HepG2 (cell line): ENCODE measurements at regions not wholly inside any gene's neighbourhood (a gene's known extent, or its start where the extent isn't known, plus 50 kb on each side); places are given as distances from the start of the nearest gene placed in this dataset.

Experiments used
- ATAC-seq: fragments of 200-7000 bp; cut with Tn5 transposase; 3 replicates; pipeline ENCODE4 v1.9.1; 2020; ENCODE audit warnings: mild to moderate bottlenecking, moderate library complexity
- BruUV-seq: library from RNA; stranded (reverse); fragments of 400-500 nt; replicated peaks from 2 replicates; lab custom pipeline; 2021; lab: Mats Ljungman, UMichigan
- CTCF ChIA-PET: fragments of 300-600 bp; formaldehyde crosslinking; extraction: SDS; loops from one replicate; lab custom pipeline; 2021; ENCODE audit warnings: low total read pairs, inconsistent platforms, low intra/inter-chr PET ratio; lab: Yijun Ruan, JAX
- POLR2A ChIA-PET: fragments of 350-600 bp; sonication (Branson Sonifier 250); formaldehyde crosslinking; loops from one replicate; lab custom pipeline; 2020; ENCODE audit warnings: antibody characterized with exemption, inconsistent platforms; lab: Yijun Ruan, JAX
- DNase-seq: peaks from one replicate; pipeline ENCODE4 v3.0.0-alpha.2; 2015; ENCODE audit warnings: low spot score
- FAIRE-seq: peaks from 3 replicates; lab custom pipeline; 2011; peaks lifted over from hg19 to GRCh38; lab: Jason Lieb, UNC
- H2AFZ ChIP-seq: one replicate; pipeline ENCODE4 v1.6.1; 2011; ENCODE audit warnings: low read length, inconsistent platforms
- H3K27ac ChIP-seq: fragments of 300-600 bp; 3 replicates; pipeline ENCODE4 v1.8.0; 2011; ENCODE audit warnings: mixed run types, mild to moderate bottlenecking, mixed read lengths, low read length, inconsistent platforms; ENCODE audit not compliant: insufficient read depth; ENCODE audit errors: extremely low read length
- H3K27me3 ChIP-seq, 2 experiments: fragments of 200-600 bp in 1 of 2; 2 replicates in 1 of 2; 3 replicates in 1 of 2; pipeline versions ENCODE4 v1.6.0 to v1.8.0; 2011; ENCODE audit warnings: low read length in 2 of 2, mild to moderate bottlenecking in 2 of 2, moderate library complexity in 2 of 2, inconsistent platforms in 1 of 2; ENCODE audit not compliant: insufficient read depth in 2 of 2, control insufficient read depth in 1 of 2
- H3K36me3 ChIP-seq, 2 experiments: fragments of 200-600 bp in 1 of 2; replicated peaks in 1 of 2; 2 replicates in 1 of 2; 3 replicates in 1 of 2; pipeline versions ENCODE4 v1.5.1 to v1.8.0; 2011; ENCODE audit warnings: low read length in 2 of 2, inconsistent platforms in 1 of 2; ENCODE audit not compliant: insufficient read depth in 2 of 2, control insufficient read depth in 1 of 2
- H3K4me1 ChIP-seq: 2 replicates; pipeline ENCODE4 v1.5.1; 2012; ENCODE audit warnings: low read length, inconsistent platforms; ENCODE audit not compliant: insufficient read depth
- H3K4me2 ChIP-seq: 2 replicates; pipeline ENCODE4 v1.6.0; 2011; ENCODE audit warnings: low read depth, low read length, inconsistent platforms
- H3K4me3 ChIP-seq, 3 experiments: fragments of 200-600 bp in 1 of 3; sonication (generic), shearing (Covaris generic) in 1 of 3; replicated peaks in 1 of 3; 2 replicates each; pipeline ENCODE4 v1.5.1; 2011 to 2016; ENCODE audit warnings: low read length in 3 of 3, inconsistent platforms in 2 of 3, low read depth in 2 of 3, mild to moderate bottlenecking in 2 of 3, control low read depth in 1 of 3, mixed read lengths in 1 of 3; ENCODE audit not compliant: insufficient read depth in 1 of 3
- H3K79me2 ChIP-seq: one replicate; pipeline ENCODE4 v1.6.1; 2011; ENCODE audit warnings: low read length, inconsistent platforms; ENCODE audit not compliant: insufficient read depth
- H3K9ac ChIP-seq: 2 replicates; pipeline ENCODE4 v1.6.0; 2011; ENCODE audit warnings: mild to moderate bottlenecking, low read depth, low read length, inconsistent platforms; ENCODE audit not compliant: insufficient read depth
- H3K9me3 ChIP-seq: 2 replicates; pipeline ENCODE4 v1.5.1; 2012; ENCODE audit warnings: mild to moderate bottlenecking, low read length
- H4K20me1 ChIP-seq: 2 replicates; pipeline ENCODE4 v1.6.0; 2011; ENCODE audit warnings: inconsistent platforms, mild to moderate bottlenecking, low read length, moderate library complexity; ENCODE audit not compliant: insufficient read depth
- CBX1 ChIP-seq: IDR thresholded peaks from one replicate; pipeline ENCODE4 v1.6.1; 2016; ENCODE audit warnings: antibody characterized with exemption, low read depth
- CENPBD1 ChIP-seq: sonication (generic); formaldehyde crosslinking; IDR thresholded peaks from 2 replicates; pipeline ENCODE4 v1.8.0; 2022; ENCODE audit warnings: missing genetic modification reagents, low read depth, mild to moderate bottlenecking, borderline replicate concordance
- HMG20B ChIP-seq: conservative IDR thresholded peaks from 2 replicates; pipeline ENCODE4 v1.6.1; 2016; ENCODE audit warnings: missing genetic modification reagents, missing compliant biosample characterization
- RELA ChIP-seq: sonication (generic); formaldehyde crosslinking; IDR thresholded peaks from 2 replicates; pipeline ENCODE4 v1.4.0; 2020; ENCODE audit warnings: missing genetic modification reagents
- SP4 ChIP-seq: sonication (generic); formaldehyde crosslinking; IDR thresholded peaks from 2 replicates; pipeline ENCODE4 v1.8.1; 2023; ENCODE audit warnings: mild to moderate bottlenecking, missing genetic modification reagents
- WIZ ChIP-seq: sonication (generic); formaldehyde crosslinking; IDR thresholded peaks from 2 replicates; pipeline ENCODE4 v1.5.1; 2020; ENCODE audit warnings: mild to moderate bottlenecking, missing genetic modification reagents
- ZFP90 ChIP-seq: sonication (generic); formaldehyde crosslinking; IDR thresholded peaks from 2 replicates; pipeline ENCODE4 v1.8.0; 2022; ENCODE audit warnings: missing genetic modification reagents, mild to moderate bottlenecking, inconsistent platforms, borderline replicate concordance
- ZNF577 ChIP-seq: sonication (generic); formaldehyde crosslinking; IDR thresholded peaks from 2 replicates; pipeline ENCODE4 v1.4.0; 2020; ENCODE audit warnings: mild to moderate bottlenecking, low read depth, missing genetic modification reagents, borderline replicate concordance
- ZNF724P ChIP-seq: sonication (generic); formaldehyde crosslinking; IDR thresholded peaks from 2 replicates; pipeline ENCODE4 v1.8.0; 2022; ENCODE audit warnings: missing genetic modification reagents, borderline replicate concordance
- WGBS: methylation state at CpG from one replicate; pipeline ENCODE4 v1.1.6; 2017; ENCODE audit warnings: low lambda C conversion rate; 5-methylcytosine and 5-hydroxymethylcytosine counted together
- in situ Hi-C: cut with HindIII; loops from 2 replicates; pipeline ENCODE4 v1.10.0; 2017; ENCODE audit warnings: low pct_unique_long_range_greater_than_20kb; ENCODE audit not compliant: extremely low pct_ligation_motif_present
- intact Hi-C: fragments of 100-400 bp; cut with micrococcal nuclease; formaldehyde crosslinking; loops from one replicate; pipeline ENCODE4 v1.10.0; 2022; ENCODE audit not compliant: unreplicated experiment
- TF ChIP-seq, protein P1 (sequence below): sonication (generic); formaldehyde crosslinking; IDR thresholded peaks from one replicate; pipeline ENCODE4 v1.5.1; 2020; ENCODE audit warnings: mild to moderate bottlenecking, missing genetic modification reagents; ENCODE audit errors: not compliant biosample characterization
- TF ChIP-seq, protein P2 (sequence below): sonication (generic); formaldehyde crosslinking; IDR thresholded peaks from 2 replicates; pipeline ENCODE4 v1.5.0; 2020; ENCODE audit warnings: mild to moderate bottlenecking, missing genetic modification reagents

DNA sequence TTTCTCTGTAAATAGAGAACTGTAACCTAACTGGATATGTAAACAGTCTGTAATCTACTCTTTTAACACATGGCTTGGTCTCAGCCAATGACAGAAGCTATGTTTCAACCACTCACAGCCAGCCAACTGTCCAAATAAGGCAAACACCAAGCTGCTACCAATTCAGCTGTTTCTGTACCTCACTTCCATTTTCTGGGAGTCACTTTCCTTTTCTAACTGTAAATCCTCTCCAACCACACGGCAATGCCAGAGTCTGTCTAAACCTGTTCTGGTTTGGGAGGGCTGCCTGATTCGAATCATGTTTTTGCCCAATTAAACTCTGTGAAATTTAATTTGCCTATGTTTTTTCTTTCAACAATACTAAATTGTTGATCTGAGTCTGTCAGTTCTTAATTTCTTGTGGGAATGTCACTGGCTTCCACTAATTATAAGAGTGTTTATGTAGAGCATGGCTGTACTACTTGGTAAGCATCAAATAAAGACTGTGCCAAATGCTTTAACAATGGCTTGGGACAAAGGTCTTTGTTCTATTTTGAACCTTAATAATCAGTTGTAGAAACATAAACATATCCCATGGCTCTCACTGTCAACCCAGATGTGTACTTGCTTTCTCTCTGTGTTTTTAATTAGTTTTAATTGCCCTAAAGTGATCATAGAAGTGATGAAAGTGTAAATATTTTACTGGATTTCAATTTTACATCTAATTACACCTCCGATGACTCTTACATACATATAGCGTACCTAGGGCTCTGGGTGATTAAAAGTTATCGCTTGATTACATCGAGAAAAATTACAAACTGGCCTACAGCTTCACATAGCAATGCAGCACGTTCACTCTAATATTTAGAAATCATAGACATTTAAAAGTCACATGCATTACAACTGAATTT is 1144.6 kb upstream of the TMPRSS15 start (continued):
- no peak for TF ChIP-seq CENPBD1 (CRISPR knock-in tag)
- no peak for TF ChIP-seq CBX1

- ChIA-PET CTCF (no interaction called here), POLR2A (no interaction called here)
- no peak for DNase-seq
- in situ Hi-C loops, result no loop called here
- intact Hi-C loops, result no loop called here
- Histone ChIP-seq H3K27ac (no peak overlapping the region), H3K36me3 (no peaks in the 10 kb centered on the region), H3K9ac (no peak overlapping the region), H3K79me2 (no peaks in the 10 kb centered on the region), H3K27me3 (no peaks in the 10 kb centered on the region), H4K20me1 (no peaks in the 10 kb centered on the region), H3K4me2 (no peak overlapping the region), H3K4me3 (no peak overlapping the region), H3K4me1 (no peaks in the 10 kb centered on the region), H3K9me3 (peaks cover 80% of the 10 kb centered on the region), H2AFZ (no peak overlapping the region)
- FAIRE-seq, result no peak
- whole genome bisulfite sequencing, result 0% methylated on average over 2 of the region's 2 CpGs
- BruUV-seq, result no TSS peak
- ATAC-seq, result no peak
- TF ChIP-seq ZNF577 (CRISPR knock-in tag), result no peak
- TF ChIP-seq SP4 (CRISPR knock-in tag), result no peak
- no peak for TF ChIP-seq ZFP90 (CRISPR knock-in tag)
- TF ChIP-seq, protein P1, sequence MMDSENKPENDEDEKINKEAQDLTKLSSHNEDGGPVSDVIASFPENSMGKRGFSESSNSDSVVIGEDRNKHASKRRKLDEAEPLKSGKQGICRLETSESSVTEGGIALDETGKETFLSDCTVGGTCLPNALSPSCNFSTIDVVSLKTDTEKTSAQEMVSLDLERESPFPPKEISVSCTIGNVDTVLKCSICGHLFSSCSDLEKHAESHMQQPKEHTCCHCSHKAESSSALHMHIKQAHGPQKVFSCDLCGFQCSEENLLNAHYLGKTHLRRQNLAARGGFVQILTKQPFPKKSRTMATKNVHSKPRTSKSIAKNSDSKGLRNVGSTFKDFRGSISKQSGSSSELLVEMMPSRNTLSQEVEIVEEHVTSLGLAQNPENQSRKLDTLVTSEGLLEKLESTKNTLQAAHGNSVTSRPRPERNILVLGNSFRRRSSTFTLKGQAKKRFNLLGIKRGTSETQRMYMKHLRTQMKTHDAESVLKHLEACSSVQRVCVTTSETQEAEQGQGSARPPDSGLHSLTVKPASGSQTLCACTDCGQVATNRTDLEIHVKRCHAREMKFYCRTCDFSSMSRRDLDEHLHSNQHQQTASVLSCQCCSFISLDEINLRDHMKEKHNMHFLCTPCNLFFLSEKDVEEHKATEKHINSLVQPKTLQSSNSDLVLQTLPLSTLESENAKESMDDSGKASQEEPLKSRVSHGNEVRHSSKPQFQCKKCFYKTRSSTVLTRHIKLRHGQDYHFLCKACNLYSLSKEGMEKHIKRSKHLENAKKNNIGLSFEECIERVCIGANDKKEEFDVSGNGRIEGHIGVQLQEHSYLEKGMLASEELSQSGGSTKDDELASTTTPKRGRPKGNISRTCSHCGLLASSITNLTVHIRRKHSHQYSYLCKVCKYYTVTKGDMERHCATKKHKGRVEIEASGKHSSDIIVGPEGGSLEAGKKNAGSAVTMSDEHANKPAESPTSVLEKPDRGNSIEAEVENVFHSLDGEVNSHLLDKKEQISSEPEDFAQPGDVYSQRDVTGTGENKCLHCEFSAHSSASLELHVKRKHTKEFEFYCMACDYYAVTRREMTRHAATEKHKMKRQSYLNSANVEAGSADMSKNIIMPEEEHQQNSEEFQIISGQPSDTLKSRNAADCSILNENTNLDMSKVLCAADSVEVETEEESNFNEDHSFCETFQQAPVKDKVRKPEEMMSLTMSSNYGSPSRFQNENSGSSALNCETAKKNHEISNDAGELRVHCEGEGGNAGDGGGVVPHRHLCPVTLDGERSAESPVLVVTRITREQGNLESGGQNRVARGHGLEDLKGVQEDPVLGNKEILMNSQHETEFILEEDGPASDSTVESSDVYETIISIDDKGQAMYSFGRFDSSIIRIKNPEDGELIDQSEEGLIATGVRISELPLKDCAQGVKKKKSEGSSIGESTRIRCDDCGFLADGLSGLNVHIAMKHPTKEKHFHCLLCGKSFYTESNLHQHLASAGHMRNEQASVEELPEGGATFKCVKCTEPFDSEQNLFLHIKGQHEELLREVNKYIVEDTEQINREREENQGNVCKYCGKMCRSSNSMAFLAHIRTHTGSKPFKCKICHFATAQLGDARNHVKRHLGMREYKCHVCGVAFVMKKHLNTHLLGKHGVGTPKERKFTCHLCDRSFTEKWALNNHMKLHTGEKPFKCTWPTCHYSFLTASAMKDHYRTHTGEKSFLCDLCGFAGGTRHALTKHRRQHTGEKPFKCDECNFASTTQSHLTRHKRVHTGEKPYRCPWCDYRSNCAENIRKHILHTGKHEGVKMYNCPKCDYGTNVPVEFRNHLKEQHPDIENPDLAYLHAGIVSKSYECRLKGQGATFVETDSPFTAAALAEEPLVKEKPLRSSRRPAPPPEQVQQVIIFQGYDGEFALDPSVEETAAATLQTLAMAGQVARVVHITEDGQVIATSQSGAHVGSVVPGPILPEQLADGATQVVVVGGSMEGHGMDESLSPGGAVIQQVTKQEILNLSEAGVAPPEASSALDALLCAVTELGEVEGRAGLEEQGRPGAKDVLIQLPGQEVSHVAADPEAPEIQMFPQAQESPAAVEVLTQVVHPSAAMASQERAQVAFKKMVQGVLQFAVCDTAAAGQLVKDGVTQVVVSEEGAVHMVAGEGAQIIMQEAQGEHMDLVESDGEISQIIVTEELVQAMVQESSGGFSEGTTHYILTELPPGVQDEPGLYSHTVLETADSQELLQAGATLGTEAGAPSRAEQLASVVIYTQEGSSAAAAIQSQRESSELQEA (CRISPR knock-in tag), result no peak
- no peak for TF ChIP-seq HMG20B (CRISPR knock-in tag)
- no peak for TF ChIP-seq RELA (CRISPR knock-in tag)
- TF ChIP-seq, protein P2, sequence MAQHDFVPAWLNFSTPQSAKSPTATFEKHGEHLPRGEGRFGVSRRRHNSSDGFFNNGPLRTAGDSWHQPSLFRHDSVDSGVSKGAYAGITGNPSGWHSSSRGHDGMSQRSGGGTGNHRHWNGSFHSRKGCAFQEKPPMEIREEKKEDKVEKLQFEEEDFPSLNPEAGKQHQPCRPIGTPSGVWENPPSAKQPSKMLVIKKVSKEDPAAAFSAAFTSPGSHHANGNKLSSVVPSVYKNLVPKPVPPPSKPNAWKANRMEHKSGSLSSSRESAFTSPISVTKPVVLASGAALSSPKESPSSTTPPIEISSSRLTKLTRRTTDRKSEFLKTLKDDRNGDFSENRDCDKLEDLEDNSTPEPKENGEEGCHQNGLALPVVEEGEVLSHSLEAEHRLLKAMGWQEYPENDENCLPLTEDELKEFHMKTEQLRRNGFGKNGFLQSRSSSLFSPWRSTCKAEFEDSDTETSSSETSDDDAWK (CRISPR knock-in tag), result no peak
- TF ChIP-seq ZNF724P, result no peak
- TF ChIP-seq WIZ, result no peak
These were observed 1150.5 kb upstream of the TMPRSS15 start for GRCh38 chr21:19553919-19554615.
